GM18868 (cell line): ENCODE measurements at regions not wholly inside any gene's neighbourhood (a gene's known extent, or its start where the extent isn't known, plus 50 kb on each side); places are given as distances from the start of the nearest gene placed in this dataset.
"Not testable (repeated sequence)": the region's sequence is repeated elsewhere in the genome, so short reads cannot be mapped to it uniquely, and the experiment has no call there.

Experiments
- ATAC-seq: cut with Tn5 transposase; IDR thresholded peaks from one replicate; pipeline ENCODE4 v1.9.1; 2021; ENCODE audit warnings: mild to moderate bottlenecking, moderate library complexity; ENCODE audit not compliant: unreplicated experiment

DNA sequence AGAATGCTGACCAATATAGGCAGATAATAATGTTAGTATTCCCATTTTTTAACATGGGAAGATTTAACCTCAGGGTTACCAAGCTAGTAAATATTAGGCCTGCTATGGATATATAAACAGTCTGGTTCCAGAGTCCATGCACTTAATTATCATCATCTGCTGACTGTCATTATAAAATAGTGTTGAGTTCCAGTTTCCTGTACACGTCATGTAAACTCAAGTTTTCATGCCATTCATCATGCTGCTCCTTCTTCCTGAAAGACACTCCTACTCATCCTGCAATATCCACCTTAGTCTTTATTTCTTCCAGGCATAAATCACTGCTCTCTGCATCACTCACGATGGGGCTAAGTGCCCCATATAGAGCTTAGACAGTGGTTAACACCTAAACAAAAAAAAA lies 420.8 kb upstream of the SPHKAP start:
- ATAC-seq = no peak

DNA sequence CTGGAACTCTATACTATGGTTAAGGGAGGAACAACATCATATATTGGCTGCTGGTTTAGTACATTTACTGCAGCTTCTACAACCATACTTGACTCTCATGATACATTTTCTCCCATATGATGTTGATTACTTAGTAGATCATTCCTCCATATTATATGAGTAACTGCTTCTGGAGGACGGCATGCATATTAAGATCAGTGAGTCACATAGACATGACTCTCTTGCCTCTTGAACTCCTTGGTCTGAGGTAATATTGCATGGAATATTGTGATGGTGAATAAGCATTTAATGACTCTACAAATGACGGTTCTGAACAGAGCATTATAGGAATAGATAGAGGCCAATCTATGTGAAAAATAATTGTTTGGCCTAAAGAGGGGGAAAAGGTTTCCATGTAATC lies 418.8 kb upstream of the SPHKAP start:
- no peak for ATAC-seq

DNA sequence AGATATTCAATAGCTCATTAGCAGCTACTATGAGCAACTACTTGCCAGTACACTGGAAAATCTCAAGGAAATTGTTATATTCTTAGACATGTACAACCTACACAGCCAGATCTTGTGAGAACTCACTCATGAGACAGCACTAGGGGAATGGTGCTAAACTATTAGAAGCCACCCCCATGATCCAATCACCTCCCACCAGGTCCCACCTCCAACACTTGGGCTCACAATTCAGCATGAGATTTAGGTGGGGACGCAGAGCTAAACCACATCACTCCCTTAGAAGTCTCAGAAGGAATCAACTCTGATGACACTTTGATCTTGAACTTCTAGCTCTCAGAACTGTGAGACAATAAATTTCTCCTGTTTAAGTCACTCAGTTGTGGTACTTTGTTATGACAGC lies 418.3 kb upstream of the SPHKAP start:
- no peak for ATAC-seq

DNA sequence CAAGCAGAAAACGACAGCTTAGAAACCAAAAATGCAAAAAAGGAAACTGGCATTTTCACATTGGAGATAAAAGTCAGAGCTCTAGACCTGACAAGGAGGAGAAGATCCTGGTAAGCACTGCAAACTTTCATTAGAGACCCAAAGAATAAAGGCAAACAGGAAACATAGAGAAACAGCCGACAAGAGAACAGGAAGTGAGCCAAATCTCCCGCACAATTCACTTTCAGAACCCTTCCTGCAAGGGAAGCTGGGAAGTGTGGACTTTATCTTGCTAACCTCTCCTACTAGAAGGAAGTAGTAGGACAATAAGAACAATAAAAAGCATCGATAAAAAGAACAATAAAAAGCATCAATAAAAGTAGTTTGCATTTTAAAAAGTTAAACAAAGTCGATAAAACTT lies 417.8 kb upstream of the SPHKAP start:
- peak; percentile 59 for ATAC-seq

DNA sequence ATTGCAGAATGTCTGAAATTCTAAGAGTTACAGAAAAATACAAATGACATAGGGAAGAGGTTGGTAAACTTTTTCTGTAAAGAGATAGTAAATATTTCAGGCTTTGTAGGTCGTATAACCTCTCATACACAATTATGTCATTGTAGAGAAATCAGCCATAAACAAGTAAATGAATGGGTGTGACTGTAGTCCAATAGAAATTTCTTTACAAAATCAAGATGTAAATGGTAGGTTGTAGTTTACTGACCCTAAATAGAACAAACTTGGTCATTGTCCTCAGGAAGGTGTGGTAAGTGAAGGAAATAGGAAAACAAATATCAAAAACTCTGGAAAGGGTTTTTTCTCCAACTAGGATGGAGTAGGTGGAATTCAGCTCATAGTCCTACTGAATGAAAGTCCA lies 415.5 kb upstream of the SPHKAP start:
- ATAC-seq = no peak

DNA sequence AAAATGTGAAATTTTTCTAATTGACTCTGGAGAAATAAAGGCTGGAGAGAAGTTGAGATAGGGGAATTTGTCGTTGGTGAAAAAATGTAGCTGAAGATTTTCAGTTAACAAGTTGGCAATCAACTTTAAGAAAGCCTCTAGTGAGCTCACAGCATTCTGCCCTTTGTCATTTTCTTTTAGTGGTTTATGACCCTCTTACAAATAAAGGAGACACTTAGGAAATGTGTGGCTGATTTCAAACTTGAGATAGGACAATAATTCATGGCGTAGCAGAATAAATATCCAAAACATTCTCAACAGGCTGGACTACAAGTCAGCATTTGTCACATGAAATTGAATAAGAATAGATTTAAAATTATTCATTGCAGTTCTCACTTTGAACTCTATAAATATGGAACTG lies 412.5 kb upstream of the SPHKAP start:
- no peak for ATAC-seq

DNA sequence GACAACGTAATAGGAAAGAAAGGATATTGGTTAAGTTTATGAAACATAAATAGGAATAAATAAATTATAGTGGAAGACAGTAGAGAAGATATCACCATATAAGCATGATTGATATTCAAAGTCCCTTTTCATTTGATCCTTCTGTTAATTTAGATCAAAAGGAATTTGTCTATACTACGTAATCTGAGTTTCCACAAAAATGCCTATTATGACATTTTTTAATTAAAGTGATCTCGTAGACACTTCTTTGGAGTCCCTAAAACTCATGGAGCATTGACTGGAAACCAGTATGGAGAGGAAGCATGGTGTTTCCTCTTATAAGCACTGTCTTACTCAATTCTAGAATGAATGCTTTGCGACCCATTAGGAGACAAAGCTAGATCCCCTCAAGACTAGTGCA lies 411.4 kb upstream of the SPHKAP start:
- no peak for ATAC-seq

DNA sequence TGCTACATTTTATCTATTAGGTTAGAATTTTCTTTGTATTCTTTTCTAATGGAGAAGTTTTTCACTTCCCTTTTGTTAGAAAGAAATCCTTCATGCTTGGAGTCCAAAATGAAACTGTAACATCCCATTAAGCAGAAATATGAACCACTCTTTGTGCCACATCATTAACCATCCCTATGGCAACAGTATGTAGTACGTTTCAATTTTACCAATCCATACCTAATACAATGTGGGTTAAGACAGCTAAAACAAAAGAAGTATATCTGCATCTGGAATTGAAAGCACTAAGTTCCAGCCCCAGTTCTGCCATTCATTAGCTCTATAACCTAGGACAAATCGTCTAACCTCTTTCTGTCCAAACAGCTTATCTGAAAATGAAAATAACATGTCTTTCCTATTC lies 409.2 kb upstream of the SPHKAP start:
- ATAC-seq = peak; percentile 98

DNA sequence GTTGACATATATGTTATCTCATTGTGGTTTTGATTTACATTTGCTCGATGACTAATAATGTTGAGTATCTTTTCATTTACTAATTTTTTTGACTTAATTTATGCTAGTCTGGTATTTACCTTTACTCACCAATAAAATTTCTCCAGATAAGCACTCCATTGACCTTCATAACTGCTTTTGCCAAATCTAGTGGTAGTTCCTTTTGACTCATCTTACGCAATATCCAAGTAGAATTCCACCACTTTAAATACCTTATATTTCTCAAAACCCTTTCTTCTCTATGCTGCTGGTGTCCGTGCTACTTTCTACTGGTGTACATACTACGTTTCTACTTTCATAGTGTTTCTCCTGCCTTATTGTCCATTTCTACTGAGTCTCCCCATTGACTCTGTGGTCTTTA lies 407.6 kb upstream of the SPHKAP start:
- ATAC-seq = no peak

DNA sequence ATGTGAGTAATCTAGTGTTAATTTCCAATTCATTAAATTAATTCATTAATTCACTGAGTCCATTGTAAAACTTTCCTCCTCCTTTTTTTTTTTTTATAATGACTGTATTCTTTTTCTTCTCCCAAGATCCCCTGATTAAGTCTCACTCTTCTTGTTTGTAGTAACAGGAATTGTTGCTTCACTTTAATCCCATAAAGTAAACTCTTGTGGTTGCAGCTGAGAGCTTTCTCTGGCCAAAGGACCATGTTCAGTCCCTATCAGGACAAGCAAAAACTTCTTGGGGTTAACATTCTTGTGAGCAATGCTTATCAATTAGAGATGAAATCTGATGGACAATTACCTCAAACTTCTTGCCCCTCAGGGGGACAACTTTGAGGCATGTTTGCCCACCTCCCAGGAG lies 400.2 kb upstream of the SPHKAP start:
- no peak for ATAC-seq

DNA sequence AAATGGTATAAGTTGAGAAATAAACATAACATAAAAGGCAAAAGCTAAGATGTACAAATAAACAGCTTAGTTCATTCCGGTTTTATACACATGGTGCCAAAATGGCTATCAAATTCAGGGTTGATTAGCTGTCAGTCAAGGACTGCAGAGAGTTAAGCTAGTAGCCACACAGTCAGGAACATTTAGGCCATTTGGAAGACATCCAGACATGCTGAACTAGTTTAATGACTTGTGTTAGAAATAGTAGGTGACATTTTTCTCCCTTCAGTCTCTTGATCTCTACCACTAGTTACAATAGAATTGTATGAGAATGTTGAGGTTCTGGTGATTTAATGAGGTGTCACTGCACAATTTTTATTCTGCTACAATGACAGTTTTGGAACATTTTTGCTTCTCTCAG lies 394.4 kb upstream of the SPHKAP start:
- no peak for ATAC-seq

DNA sequence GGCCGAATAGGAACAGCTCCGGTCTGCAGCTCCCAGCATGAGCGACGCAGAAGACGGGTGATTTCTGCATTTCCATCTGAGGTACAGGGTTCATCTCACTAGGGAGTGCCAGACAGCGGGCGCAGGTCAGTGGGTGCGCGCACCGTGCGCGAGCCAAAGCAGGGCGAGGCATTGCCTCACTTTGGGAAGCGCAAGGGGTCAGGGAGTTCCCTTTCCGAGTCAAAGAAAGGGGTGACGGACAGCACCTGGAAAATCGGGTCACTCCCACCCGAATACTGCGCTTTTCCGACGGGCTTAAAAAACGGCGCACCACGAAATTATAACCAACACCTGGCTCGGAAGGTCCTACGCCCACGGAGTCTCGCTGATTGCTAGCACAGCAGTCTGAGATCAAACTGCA lies 386.8 kb upstream of the SPHKAP start:
- ATAC-seq = not testable (repeated sequence)

DNA sequence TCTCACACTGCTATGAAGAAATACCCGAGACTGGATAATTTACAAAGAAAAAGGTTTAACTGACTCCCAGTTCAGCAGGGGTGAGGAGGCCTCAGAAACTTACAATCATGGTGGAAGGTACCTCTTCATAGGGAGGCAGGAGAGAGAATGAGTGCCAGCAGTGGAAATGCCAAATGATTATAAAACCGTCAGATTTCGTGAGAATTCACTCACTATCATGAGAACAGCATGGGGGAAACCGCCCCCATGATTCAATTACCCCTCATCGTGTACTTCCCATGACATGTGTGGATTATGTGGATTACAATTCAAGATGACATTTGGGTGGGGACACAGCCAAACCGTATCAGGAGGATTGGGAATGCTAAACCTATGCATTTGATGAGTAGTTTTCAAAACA lies 380.3 kb upstream of the SPHKAP start:
- ATAC-seq = no peak

DNA sequence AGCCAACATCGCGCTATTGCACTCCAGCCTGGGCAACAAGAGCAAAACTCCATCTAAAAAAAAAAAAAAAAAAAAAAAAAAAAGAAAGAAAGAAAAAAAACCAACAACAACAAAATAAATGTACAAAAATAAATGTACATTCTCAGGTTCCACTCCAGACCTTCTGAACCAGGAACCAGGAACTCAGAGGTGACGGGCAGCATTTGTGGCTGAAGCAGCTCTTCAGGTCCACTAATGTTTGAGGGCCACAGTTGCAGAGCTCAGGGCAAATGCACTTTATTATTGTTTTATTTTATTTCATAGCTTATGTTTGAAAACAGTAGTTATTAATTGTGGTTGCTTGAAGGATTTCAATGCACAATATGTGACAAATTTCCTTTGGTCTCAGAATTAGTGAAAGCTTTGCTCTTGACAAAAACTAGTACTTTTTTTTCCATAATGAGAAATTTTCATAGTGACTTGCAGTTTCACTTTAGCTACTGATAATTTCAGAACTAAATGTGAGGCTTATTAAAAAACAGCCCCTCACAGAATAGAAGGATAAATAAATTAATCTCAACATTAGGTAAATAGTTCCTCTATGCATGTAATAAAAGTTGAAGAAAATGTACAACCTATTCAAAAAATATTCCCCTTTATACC lies 378.4 kb upstream of the SPHKAP start:
- peak; percentile 48 for ATAC-seq

DNA sequence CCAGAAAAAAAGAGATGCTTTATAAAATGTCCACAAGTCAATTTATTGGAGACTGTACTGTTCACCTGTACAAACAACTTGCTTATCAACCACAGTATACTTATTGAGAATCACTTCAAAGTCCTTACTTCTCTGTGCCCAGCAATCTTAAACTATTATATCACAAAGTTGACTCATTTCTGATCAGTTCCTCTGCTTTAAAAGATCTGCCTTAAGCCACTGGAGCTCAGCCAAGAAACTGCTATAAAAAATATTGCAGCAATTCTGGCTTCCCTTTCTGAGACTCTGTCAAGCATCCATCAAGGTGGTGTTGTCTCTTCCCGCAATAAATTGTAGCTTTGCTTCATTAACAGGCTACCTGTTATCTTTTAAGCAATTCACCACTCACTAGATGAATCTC lies 375.2 kb upstream of the SPHKAP start:
- peak; percentile 64 for ATAC-seq

DNA sequence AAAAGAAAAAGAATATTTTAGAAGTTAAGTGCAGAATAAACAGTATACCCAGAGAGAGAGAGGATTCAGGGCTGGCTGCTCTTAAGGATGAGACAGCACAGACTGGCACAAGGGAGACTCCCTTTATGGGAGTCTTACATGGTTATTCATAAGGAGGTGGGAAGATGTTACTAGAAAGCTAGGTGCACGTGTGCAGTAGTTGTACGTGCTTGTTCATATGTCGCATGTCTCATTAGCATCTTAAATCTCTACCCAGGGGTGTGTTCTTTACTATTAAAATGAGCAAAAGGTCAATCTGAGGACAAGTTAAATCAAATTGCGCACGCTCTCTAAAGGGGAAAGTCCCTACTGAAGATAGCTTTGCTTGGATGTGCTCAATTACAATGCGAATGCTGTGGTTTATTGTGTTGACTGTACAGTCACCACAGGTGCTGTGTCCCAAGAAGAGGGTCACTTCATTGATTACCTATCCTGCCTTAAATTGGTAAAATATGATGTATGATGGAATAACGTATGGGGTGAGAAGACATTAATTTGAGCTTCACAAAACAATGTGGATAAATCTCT lies 368.0 kb upstream of the SPHKAP start:
- ATAC-seq = peak; percentile 63

DNA sequence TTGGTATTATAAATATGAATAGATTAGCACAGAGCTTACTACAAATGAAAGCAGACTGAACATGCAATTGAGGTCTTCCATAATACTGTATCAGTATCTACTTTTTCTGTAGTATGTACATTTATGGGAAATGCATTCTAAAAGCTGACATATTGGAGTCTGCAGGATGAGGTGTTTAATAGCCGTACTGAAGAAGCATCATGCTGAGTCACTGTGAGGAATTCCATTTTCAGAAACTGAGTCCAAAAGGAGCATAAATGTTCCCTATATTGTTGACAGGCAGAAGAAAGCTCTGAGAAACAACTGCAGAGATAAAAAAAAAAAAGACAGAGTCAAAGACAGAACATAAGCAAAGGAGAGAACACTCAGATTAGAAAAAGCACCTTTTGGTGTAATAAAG lies 366.7 kb upstream of the SPHKAP start:
- ATAC-seq = no peak

DNA sequence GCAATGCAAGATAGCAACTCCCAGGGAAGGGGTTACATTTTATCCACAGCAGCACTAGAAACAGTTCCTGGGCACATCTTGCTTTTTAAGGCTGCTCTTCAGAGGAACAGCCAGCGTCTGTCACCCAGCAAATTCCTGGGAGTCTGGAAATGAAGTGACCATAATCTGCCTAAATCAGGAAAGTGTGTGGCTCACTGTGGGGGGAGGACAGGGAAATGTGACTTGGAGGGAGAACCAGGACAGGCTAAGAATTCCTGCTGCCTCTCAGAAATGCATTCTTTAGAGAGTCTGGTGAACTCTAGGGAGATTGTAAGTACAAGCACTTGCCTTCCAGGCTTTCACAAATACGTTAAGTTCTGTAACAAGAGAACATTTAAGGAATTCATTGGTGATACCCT lies 364.3 kb upstream of the SPHKAP start:
- ATAC-seq = no peak

DNA sequence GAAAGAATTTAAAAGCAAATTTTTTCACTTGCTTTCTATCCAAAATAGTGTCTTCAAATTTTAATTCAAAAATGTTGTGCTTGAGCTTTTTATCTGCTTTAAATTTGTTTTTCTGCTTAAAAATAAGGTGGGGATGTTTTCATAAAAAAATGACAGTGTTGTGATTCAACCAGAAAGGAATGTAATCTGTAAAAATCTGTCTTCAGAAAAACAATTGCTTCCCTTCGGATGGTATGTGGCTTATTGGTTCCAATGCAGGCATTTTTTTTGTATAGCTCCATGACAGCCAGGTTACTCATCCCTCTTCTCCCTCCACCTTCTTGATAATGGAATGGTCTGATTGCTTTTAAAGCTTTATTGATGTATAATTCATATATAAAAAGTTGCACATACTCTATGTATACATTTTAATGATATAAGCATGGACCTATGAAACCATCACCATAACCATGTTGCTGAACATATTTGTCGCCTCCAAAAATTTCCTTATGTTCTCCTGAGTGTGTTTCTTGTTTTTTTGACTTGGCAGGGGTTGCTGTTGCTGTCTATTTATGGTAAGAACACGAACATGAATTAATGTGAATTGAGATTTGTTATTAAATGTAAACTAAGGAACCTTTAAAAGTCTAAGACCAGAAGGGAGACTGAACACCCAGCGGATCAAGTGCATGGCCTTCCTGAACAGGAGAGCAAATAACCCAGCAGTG lies 363.7 kb upstream of the SPHKAP start:
- ATAC-seq = no peak

DNA sequence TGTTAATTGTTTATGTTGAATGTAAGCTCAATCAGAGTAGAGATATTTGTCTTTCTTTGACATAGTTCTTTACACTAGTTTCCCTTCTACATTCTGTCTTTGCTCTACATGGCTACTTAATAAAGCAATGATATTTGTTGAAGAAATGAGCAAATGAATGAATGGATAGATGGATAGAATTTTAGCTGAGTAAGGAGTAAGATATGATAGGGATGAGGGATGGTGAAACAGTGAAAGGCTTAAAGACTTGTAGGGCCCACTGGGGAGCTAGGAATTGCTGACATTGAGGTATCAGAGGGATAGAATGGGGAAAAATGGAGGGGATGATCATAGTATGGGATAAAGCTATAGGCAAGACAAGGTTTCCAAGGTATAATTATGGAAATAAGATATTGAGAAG lies 361.6 kb upstream of the SPHKAP start:
- ATAC-seq = no peak

DNA sequence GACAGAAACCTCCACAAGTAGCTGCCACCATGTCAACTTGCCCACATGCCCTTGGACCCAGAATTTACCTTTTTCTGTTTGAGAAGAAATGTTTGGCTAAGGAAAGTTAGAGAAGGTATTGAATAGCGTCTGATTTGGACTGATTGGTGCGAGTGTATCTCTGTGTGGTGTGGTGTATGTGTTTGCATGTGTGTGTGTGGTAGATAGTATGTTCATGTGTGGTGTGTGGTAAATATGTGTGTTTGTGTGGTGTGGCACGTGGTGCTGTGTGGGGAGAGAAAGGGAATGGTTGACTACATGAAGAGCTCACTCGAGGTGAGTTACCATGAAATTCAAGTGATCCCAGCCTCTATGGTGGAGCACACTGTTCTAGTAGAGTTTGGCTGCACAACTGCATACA lies 360.8 kb upstream of the SPHKAP start:
- no peak for ATAC-seq

DNA sequence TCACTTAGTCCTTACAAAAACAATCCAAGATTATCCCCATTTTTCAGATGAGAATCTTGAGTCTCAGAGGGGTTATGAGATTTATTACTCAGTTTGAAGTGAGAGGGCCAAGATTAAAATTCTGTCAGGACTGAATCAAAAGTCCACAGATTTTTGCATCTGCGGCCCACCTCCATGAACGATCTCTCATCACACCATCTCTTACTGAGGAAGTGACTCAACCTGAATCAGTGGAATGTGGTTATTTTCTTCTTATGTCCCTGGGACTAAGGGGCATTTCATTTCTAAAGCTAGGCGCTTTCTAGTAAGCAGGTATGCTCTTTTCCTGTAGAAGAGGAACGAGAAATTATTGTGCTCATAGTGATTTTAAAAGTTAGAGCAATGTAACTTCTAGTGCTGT lies 360.3 kb upstream of the SPHKAP start:
- no peak for ATAC-seq

DNA sequence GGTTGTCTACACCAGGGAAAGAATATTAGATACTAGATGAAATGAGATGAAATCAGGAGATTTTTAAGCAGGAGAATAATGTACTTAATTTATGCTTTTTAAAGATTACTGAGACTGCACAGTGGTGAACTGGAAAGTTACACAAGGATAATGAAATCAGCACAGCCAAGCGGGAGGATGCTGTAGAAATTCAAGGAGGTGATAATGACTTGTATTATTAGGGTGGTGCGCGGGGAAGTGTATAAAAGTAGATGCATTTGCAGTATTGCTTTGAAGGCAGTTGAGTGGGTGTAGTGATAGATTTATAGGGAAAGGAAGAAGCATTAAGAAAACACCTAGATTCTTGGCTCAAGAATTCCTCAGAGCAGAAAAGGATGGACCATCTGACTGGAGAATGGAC lies 359.5 kb upstream of the SPHKAP start:
- ATAC-seq = no peak
